Fibroblast of pulmonary artery (primary cell): ENCODE measurements at regions not wholly inside any gene's neighbourhood (a gene's known extent, or its start where the extent isn't known, plus 50 kb on each side); places are given as distances from the start of the nearest gene placed in this dataset.

Experiments used
- DNase-seq: peaks from one replicate; pipeline ENCODE4 v3.0.0-alpha.2; 2010; ENCODE audit warnings: low read depth
- H3K4me3 ChIP-seq: replicated peaks from 2 replicates; pipeline ENCODE4 v1.5.1; 2011; ENCODE audit warnings: low read depth, mild to moderate bottlenecking, control low read depth, low read length, moderate library complexity
- TF ChIP-seq, protein P1 (sequence below): IDR thresholded peaks from 2 replicates; pipeline ENCODE4 v1.5.1; 2011; ENCODE audit warnings: mild to moderate bottlenecking, control low read depth, low read length, inconsistent platforms; ENCODE audit errors: missing control alignments

DNA sequence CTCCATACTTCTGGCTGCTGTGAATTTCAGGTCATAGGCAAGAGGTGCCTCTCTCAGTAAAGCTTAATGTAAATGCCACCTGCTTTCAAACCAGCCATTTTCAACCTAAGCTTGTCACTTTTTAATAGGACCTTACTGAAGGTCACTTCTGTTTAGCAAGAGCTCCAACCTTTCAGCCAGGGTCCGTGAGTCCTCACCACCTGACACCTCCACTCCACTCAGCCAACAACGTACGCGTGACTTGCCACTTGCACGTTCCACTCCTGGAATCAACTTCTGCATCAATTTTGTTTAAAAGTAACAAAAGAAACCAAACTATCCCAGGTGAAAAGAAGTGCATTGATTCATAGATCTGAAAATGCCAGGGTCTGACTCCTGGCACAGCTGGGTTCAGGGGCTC, 114.4 kb downstream of the TRIM29 start:
- H3K4me3 ChIP-seq, result no peak overlapping the region
- no peak for DNase-seq
- TF ChIP-seq, protein P1, sequence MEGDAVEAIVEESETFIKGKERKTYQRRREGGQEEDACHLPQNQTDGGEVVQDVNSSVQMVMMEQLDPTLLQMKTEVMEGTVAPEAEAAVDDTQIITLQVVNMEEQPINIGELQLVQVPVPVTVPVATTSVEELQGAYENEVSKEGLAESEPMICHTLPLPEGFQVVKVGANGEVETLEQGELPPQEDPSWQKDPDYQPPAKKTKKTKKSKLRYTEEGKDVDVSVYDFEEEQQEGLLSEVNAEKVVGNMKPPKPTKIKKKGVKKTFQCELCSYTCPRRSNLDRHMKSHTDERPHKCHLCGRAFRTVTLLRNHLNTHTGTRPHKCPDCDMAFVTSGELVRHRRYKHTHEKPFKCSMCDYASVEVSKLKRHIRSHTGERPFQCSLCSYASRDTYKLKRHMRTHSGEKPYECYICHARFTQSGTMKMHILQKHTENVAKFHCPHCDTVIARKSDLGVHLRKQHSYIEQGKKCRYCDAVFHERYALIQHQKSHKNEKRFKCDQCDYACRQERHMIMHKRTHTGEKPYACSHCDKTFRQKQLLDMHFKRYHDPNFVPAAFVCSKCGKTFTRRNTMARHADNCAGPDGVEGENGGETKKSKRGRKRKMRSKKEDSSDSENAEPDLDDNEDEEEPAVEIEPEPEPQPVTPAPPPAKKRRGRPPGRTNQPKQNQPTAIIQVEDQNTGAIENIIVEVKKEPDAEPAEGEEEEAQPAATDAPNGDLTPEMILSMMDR, result no peak

DNA sequence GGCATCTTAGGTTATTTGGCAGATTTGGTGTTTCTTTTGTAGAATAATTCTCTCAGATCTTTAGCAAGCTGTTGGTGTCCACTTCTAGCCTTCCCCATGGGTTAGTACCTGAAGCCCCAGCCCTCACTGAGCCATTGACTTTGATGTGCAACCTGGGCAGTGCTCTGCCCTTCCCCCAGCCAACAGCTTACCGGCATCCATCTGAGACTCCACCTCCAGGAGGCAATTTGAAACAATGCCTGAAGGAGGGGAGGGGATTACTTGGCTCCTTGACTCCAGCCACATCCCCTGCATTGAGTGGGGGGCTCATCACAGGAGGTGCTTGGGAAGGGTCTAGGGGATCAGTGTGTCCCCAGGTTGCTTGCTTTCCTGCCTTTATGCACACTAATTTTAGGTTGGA, 114.8 kb downstream of the TRIM29 start:
- H3K4me3 ChIP-seq, result no peak overlapping the region

GRCh38 chr11:120022617-120023016, 115.3 kb downstream of the TRIM29 start:
- TF ChIP-seq, protein P1, result no peak
- DNase-seq, result no peak
- no peak overlapping the region for H3K4me3 ChIP-seq

More for the DNA sequence above, 114.8 kb downstream of the TRIM29 start:
- DNase-seq, result no peak
- TF ChIP-seq, protein P1, result no peak

DNA sequence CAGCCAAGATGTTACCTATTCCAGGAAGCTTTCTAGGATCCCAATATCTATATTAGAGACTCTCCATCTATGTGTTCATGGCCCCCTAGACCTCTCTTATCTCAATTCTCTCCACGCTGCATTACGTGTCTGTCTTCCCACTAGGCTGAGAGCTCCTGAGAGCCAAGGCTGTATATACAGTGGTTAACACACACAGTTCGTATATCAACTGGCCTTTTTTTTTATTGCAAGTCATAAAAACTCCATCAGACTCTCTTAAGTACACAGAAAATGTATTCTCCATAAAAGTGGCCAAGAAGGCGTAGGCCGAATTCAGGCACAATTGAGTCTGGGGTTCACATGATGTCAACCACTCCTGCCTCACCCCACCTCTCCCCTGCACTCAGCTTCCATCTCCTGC, 115.9 kb downstream of the TRIM29 start:
- TF ChIP-seq, protein P1, result no peak
- H3K4me3 ChIP-seq, result no peak overlapping the region
- no peak for DNase-seq

DNA sequence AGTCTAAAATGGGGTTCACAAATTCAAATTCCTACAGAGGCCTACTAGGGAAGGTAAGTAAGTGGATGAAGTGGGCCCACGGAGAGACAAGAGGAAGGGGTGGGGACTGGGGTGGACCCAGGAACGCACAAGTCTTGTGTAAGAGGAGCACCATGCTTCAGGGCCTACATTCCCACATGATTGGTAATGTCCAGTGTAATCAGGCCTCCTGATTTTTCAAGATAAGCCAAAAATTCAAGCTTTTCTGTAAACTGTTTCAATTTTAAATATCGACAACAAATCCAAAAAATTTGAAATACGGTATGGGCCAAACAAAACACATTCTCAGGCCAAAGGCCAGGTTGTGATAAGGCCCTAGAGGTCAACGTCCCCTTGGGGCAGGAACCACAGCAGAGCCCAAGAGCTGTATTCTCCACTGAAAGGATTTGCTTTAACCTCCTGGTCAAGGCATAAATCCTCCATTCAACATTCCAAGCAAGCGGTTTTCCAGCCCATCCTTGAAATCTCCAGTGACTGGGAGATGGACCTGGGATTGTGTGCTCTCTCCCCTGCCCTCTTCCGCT, 116.4 kb downstream of the TRIM29 start:
- TF ChIP-seq, protein P1, result no peak
- DNase-seq, result no peak

DNA sequence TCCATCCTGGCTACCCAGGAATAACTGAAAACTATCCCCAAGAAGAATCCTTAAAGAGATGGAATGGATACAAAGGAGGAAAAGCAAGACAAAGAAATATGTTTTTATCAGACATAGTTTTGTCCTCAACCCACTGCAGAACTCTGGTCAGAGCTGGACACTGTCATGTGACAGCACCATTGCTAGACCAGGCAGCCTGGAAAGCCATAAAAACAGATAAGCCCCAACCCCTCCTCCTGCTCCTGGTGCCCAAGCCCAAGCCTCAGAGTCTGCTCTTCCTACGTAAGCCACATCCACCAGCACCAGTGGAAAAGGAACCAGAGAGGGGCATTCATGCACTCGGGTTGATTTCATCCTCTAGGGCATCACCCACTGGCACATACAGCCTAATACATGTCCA, 116.9 kb downstream of the TRIM29 start:
- no peak overlapping the region for H3K4me3 ChIP-seq

More for the DNA sequence above, 116.4 kb downstream of the TRIM29 start:
- no peak overlapping the region for H3K4me3 ChIP-seq

More for the DNA sequence above, 116.9 kb downstream of the TRIM29 start:
- DNase-seq, result no peak
- TF ChIP-seq, protein P1, result no peak
